Hematopoietic multipotent progenitor cell treated with erythropoietin and hydrocortisone succinate and interleukin-3 and kit ligand, for 17 days (in vitro differentiated cells): ENCODE measurements at regions not wholly inside any gene's neighbourhood (a gene's known extent, or its start where the extent isn't known, plus 50 kb on each side); places are given as distances from the start of the nearest gene placed in this dataset.
"Not testable (repeated sequence)": the region's sequence is repeated elsewhere in the genome, so short reads cannot be mapped to it uniquely, and the experiment has no call there.

ENCODE experiments used
- DNase-seq: peaks from one replicate; pipeline ENCODE4 v3.0.0-alpha.2; 2015; ENCODE audit warnings: low spot score

GRCh38 chr11:114805431-114805830, 127.1 kb downstream of the NXPE2 start:
- DNase-seq: not testable (repeated sequence)

GRCh38 chr11:114811971-114812370, 133.6 kb downstream of the NXPE2 start:
- DNase-seq: no peak

GRCh38 chr11:114812733-114813132, 134.4 kb downstream of the NXPE2 start:
- no peak for DNase-seq

DNA sequence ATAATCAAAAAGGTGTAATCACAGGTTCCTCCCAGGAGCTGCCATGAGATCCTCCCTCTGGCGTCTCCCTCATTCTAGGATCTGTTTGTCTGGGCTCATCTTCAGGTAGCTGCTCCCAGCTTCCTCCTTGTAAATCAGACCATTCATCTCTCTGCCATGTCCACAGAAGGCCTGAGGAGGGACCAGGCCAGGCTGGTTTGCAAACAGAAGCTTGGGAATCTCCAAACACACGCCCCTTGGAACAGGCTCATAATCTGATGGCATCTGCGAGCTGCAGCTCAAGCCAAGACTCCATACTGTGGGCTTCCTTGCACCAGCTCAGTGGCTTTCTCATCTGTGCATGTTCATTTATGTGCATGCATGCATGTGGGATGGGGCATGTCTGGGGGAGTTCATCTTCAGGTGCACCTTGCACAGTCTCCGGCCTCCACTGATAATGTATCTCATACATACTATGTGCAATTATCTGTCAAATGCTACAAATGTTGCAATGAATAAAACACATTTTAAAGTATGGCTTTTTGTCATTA, 134.9 kb downstream of the NXPE2 start:
- no peak for DNase-seq

GRCh38 chr11:114815176-114815575, 136.8 kb downstream of the NXPE2 start:
- DNase-seq: no peak

DNA sequence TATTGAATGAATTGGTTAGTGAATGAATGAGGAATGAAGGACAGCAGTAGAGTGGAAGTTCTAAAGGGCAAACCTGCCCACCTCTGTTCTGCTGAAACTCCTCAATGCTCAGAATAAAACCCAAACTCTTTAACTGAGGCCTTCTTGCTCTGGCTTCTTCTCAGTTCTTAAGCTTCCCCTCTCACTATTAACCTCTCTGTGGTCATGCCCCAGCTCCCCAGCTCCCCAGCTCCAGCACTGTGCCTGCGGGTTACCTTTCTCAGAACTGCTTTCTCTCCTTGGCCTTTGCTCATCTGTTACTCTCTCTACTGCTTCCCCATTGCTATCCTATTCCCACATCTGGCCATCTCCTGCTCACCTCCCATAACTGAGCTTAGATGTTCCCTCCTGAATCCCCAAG, 137.4 kb downstream of the NXPE2 start:
- no peak for DNase-seq

- no peak for DNase-seq
Measured at GRCh38 chr11:114816791-114817190, 138.5 kb downstream of the NXPE2 start.

GRCh38 chr11:114818382-114818781, 140.1 kb downstream of the NXPE2 start:
- no peak for DNase-seq

- DNase-seq: no peak
Measured at GRCh38 chr11:114819028-114819427, 140.7 kb downstream of the NXPE2 start.

- DNase-seq: no peak
Measured at GRCh38 chr11:114820621-114821020, 142.3 kb downstream of the NXPE2 start.

DNA sequence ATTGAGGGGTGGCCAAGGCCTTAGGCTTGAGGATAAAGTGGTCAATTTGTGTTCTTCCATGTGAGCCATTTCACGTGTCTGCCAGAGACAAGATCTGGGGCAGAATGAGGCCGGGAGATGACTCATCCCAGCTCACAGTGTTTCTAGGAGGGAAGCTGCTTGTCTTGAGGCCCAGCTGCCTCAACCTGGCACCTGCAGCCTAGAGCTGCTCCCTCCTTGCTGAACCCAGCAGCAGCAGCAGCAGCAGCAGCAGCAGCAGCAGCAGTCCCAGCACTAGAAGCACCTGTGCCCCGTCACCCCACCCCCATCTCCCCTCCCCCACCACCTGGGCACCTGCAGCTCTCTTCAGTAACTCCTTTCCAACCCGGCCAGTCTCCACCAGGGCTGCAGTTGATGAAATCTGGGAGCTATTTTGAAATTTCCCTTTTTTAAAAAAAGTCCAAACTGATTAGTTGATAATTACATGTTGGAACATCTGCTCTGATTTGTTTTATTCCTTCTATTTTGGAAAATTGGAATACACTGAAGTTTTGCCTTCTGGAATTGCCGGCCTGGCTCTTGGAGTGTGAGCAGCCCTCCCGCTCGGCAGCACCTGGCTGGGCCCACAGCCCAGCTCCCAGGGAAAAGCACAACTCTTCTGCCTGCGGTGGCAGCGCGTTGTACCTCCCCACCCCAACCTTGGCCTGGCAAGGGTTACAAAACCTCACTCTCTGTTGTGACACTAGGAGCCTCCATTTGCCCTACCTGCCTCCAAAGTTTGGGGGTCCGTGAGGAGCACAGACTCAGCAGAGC, 143.5 kb downstream of the NXPE2 start:
- DNase-seq: no peak

DNA sequence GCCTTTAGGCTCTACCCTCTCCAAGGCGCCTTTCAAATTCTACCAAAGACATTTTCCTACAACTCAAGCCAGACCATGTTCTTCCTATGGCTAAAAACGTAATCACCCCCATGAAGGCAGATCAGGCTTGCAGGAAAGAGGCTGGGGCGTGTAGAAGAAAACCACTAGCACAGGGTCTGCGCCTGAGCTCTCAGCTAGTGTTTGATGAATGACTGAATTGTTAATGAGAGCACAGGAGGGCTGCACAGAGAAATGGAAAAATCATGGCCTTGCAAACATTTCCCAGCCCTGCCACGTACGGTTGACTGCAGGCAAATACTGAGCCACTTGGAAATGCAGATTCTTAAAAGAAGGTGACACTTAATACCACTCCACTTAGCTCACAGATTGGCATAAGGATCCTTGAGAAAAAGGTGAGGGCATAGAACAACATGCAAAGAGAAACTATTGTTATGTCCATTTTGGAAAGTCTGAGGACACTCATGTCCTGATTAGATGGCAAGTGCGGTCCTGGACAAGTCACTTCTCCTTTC, 148.6 kb downstream of the NXPE2 start:
- DNase-seq: no peak

- DNase-seq: no peak
Measured at GRCh38 chr11:114827736-114828135, 149.4 kb downstream of the NXPE2 start.

DNA sequence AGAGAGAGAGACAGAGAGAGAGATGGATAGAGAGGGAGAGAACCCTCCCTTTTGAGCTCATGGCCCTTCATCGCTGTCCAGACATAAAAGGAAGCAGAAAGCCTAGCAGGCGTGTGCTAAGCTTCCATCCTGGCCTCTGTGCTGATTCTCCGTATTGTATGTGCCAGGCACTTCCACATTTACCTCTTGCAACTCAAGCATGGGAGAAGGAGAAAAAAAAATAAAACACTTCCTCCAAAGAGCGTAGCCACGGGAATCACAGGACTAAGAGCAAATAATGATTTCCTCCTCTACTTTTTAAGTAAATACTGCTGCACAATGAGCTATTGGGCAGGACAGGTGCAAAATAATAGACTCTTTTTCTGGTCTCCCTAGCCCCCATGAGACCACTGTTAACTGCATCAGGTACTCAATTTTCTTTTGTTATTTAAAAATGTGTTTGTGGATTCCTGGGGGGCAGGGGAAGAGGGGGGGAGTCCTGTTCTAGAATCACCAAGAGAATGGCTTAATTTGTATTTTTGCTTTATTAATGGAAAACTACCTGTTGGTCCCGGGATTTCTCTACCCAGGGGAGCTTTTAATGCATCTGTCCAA, 154.3 kb downstream of the NXPE2 start:
- DNase-seq: no peak

DNA sequence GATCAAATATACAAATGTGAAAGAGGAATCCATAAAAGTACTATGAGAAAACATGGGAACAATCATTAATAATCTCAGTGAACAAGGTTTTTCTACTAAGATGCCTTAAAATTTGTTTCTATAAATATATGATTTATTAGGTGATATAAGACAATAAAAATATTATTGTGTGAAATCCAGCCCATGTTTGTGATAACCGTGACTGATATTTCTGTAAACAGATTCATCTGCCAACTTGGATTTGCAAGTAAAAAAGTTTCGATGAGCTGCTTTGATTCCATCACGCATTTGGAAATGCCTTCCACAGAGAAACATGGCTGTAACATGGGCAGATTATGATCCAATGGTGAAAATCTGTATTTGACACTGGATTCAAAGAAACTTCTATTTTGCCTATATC, 157.8 kb downstream of the NXPE2 start:
- DNase-seq: no peak

DNA sequence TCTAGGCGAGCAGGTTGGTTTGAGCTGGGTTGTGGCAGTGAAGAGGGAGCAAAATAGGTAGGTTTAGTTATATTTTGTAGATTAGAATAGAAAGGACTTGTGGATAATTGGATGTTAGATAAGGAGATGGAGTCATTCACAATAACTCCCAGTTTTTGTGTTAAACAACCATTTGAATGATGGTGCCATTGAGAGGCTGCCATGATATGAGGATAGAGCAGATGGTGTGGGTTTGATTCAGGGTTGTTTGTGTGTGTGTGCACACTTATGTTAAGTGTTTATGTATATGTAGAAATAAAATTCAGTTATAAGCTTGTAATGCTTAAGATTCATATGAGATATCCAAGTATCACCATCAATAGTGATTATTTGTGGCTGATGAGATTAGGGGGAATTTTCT, 166.6 kb downstream of the NXPE2 start:
- DNase-seq: no peak

- DNase-seq: no peak
Measured at GRCh38 chr11:114845766-114846415, 167.6 kb downstream of the NXPE2 start.

DNA sequence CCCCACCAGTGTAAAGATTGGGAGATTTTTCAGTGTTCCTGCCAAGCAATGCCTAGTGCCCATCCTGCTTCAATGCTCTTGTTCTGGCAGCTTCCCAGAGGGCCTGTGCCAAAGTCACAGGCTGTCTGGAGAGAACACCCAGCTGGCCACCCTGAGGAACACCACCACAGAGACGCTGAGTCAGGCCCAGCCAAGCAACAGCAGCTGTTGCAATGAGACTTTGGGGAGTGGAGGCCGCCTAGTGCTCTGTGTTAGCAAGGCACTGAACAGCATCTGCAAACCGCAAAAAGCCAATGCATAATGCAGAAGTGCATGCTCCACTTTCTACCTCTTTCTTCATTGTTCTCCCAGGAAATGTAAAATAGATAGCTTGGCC, 168.1 kb downstream of the NXPE2 start:
- no peak for DNase-seq

GRCh38 chr11:114847306-114847975, 169.1 kb downstream of the NXPE2 start:
- DNase-seq: no peak

DNA sequence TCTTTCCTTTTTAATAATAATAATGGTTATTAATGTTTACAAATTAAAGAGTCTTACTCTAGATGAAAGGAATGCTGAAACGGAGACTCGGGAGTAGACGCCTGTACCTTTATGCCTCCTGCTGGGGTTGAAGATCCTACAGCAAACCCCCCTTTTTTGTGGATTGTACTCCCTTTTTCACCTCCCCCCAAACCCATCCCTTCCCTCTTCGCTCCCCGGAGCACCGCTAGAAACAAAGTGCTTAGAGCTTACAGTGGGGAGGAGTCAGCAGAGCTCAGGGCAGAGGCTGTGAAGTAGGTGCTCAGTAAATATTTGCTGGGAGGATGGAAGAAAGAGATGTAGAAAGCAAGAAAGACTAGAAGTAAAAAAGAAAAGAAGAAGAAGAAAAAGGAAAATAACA, 169.7 kb downstream of the NXPE2 start:
- DNase-seq: no peak

GRCh38 chr11:114857281-114857680, 179.0 kb downstream of the NXPE2 start:
- no peak for DNase-seq

DNA sequence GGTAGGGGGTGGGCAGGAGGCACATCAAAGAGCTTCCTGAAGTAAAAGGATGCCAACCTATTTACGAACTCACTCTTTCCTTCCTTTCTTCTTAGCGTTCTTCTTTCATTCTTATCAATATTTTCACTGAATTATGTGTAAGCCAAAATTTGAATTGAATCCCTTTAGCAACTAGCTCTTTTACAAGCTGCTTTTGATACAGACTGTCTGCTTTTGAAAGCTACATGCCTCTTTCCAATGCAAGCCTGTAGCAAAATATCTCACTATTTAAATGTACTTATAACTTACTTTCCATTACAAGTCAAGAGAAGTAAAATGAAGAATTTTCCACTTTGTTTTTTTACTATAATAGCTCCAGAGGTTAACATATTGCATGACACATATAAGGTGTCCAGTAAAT, 186.6 kb downstream of the NXPE2 start:
- no peak for DNase-seq
